Activated CD4-positive, alpha-beta T cell treated with anti-CD3 and anti-CD28 coated beads for 48 hours (primary cell): ENCODE measurements at regions not wholly inside any gene's neighbourhood (a gene's known extent, or its start where the extent isn't known, plus 50 kb on each side); places are given as distances from the start of the nearest gene placed in this dataset.

ENCODE experiments used
- DNase-seq: peaks from one replicate; pipeline ENCODE4 v3.0.0-alpha.2; 2020

DNA sequence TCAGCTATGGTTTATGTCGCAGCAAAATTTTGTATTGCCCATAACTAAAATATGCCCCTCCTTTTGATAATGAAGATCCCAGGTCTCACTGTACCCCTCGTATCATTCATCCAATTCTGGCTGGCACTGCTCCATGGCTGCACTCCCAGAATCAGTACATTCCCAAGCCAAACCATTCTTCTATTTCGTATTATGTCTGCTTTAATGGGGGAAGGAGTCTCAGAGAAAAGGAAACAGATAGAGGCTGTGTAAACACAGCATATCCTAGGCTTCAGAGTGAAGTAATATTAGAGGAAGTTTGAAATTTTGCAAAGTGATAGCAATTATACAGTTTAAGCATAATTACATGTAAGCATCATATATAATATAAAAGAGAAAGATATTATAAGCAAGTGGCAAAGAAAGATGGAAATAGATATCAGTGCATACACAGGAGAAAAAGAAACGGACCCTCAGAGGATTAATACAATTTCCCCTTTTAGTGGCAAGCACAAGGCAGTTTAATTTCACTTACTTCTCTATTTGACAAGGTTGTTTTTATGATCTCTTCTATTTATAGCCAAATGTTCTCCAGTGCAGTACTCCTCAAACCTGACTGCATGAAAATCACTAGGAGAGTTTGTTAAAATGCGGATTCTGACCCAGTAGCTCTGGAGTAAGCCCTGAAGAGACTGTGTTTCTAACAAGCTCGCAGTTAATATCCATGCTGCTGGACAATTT lies 56.5 kb upstream of the TENT5A start:
- DNase-seq: no peak

DNA sequence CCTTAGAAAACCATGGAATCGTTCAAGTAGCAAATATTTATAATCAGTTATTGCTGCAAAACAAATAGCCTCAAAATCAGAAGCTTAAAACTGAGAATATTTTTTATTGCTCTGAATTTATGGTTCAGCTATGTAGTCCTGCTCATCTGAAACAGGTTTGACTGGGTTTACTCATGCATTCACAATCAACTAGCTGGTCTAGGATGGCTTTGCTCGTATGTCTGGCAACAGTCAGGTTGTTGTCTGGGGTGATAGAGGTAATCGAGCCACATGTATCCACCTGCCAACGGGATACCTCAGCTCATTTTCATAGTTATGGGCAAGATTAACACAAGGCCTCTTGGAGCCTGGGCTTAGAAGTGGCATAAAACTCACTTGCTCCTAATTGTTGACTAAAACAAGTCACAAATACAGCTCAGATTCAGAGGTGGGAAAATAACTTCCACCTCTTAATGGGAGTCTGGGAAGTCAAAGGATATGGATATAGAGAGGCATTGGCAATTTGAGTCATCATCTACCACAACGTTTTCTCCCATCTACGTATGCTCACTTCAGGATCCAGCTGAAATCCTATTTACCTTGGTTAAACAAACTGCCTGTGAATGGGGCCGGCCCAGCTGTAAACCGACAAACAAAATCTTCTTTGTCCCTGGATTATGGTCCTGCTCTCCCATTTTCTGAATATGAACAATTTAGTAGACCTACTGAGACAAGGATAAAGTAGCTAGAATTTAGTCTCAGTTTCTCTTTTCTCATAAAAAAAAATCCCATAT lies 54.5 kb upstream of the TENT5A start:
- DNase-seq: no peak

DNA sequence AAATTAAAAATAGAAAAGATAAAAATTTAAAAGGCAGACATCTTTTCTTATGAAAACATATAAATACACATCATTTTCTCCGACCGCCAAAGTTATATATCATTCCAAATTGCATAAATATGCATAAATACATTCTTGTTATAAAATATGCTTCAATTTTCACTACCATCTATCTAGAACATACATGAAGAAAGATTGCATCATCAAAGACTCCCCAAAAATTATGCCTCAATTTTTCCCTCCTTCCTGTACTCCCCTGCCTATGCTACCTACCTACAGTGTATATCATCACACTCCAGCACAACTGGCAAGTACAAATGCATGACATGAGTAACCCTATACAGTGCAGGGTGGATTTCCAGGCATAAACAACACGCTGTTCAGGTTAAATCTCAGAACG lies 49.9 kb upstream of the TENT5A start:
- DNase-seq: no peak
